Body of pancreas (tissue), 4 donors: ENCODE measurements at regions not wholly inside any gene's neighbourhood (a gene's known extent, or its start where the extent isn't known, plus 50 kb on each side); places are given as distances from the start of the nearest gene placed in this dataset.

Experiments
- CTCF ChIP-seq, 7 experiments: fragments of 450-650 bp in 4 of 7; fragments of 200-600 bp in 3 of 7; sonication (generic) in 3 of 7; IDR thresholded peaks; one replicate each; pipeline ENCODE4 v1.5.1; 2016 to 2019; ENCODE audit warnings: antibody characterized with exemption in 7 of 7
- POLR2A ChIP-seq, 3 donors: fragments of 450-650 bp; IDR thresholded peaks; one replicate each; pipeline ENCODE4 v1.6.1; 2016; ENCODE audit warnings: antibody characterized with exemption in 3 of 3, mild to moderate bottlenecking in 2 of 3

- TF ChIP-seq CTCF (IDR thresholded peaks at IDR 0.05) (no peak), POLR2A (IDR thresholded peaks at IDR 0.05) (no peak)
These were observed 752.4 kb downstream of the FGF9 start for GRCh38 chr13:22423261-22423660.
